ENCODE measurements at regions not wholly inside any gene's neighbourhood (a gene's known extent, or its start where the extent isn't known, plus 50 kb on each side); places are given as distances from the start of the nearest gene placed in this dataset.

DNA sequence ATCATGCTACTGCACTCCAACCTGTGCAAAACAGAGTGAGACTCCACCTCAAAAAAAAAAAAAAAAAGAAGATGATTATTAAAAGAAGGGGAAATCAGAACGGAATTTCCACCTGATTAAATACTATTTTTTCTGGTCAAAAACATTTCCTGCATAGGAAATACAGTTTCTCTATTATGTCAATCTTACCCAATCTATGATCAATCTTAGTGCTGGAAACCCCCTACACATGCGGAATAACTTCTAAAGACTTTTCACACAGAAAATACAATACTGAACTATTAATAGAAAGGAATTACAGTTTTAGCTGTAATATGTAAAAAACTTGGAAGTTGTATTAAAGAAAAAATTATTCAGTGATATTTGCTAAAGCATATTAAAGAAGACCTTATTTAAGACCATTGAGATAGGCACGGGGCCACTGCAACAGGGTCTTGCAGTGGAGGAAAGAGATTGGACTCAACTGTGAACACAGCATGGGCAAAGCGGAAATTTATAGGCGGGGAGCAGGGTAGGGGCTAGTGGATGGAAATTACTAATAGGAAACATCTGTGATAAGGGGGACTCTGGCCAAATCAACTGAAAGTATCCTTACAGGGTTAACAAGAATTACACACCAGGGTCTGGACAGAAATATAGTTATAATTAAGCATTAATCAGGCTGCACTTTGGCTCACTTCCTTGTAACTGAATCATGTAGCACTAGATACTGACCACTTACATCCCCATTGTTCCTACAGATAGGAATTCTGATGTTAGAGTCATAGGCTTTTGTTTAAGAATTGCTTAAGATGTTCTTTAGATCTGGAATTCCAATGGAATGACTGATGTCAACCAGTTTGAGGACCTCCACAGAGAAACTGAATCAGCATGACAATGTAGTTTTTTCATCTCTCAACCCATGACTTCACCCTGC lies 411.5 kb upstream of the DDI1 start:
- peaks cover 1 to 5% (median 5%) of the 10 kb centered on the region in 3 donors for H3K4me1 Mint-ChIP-seq
- H3K36me3 Mint-ChIP-seq: no peaks in the 10 kb centered on the region
- no peaks in the 10 kb centered on the region for H3K9me3 Mint-ChIP-seq
- H3K27ac Mint-ChIP-seq: no peak overlapping the region
- peaks cover 1% of the 10 kb centered on the region for H3K27me3 Mint-ChIP-seq
- no peak overlapping the region for H3K4me3 Mint-ChIP-seq

DNA sequence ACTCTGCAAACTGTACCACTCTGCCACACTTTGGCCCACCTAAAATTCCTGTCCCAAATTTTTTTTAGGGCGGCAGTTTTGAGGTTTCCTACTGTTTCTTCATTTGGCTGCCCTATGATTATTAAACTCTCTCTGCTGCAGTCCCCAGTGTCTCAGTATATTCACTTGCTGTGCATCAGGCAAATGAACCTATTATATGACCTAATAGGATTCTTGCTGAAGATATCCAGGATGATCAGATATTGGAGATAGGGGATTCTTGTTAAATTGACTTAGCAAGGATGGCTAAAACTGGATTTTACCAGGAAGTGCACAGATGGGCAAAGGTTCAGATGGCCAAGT lies 410.8 kb upstream of the DDI1 start:
- Mint-ChIP-seq H3K27me3 (peaks cover 1% of the 10 kb centered on the region), H3K4me3 (no peak overlapping the region), H3K36me3 (no peaks in the 10 kb centered on the region), H3K27ac (peak overlapping the region in 1 of 3 donors; percentile 14), H3K9me3 (no peaks in the 10 kb centered on the region), H3K4me1 (peaks cover 1 to 5% (median 4%) of the 10 kb centered on the region in 3 donors)

DNA sequence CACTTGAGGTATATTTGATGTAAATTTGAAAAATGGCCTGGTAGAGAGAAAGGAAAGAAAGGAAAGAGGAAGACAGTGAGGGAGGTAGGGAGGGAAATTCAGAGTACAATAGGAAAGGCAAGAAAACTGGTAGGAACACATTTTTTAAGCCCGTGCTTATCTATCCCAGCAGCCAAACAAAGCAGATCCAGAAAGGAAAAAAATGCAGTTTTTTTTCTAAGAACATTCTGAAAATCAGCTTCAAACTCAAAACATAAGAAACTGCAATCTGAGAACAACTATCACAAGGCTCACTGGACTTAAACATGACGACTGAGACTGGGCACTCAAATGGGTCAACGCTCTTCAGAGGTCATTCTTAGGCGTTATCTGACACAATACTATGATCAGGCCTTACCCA lies 408.3 kb upstream of the DDI1 start:
- H3K9me3 Mint-ChIP-seq: no peaks in the 10 kb centered on the region
- peaks cover 1 to 5% (median 4%) of the 10 kb centered on the region in 3 donors for H3K4me1 Mint-ChIP-seq
- H3K36me3 Mint-ChIP-seq: no peaks in the 10 kb centered on the region
- H3K27me3 Mint-ChIP-seq: peaks cover 1% of the 10 kb centered on the region
- H3K4me3 Mint-ChIP-seq: no peak overlapping the region
- H3K27ac Mint-ChIP-seq: no peak overlapping the region

DNA sequence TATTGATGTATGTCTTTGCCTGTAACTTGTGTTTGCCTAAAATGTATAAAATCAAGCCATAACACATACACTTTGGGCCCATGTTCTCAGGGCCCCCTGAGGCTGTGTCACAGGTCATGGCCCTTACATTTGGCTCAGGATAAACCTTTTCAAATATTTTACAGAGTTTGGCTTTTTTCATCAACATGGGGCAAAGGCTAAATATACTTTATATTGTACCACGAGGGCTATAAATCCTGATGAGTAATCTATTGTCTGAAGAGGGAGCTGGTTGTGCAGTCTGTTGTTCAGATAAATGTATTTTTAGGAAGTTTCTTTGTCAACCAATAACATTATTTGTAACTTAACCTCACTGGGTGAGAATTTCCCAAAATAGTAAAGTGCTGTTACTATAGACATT lies 404.6 kb upstream of the DDI1 start:
- Mint-ChIP-seq H3K27ac (no peak overlapping the region), H3K36me3 (no peaks in the 10 kb centered on the region), H3K9me3 (no peaks in the 10 kb centered on the region), H3K27me3 (peaks cover 1% of the 10 kb centered on the region), H3K4me1 (peaks cover 0 to 1% (median 0%) of the 10 kb centered on the region in 3 donors), H3K4me3 (no peak overlapping the region)

DNA sequence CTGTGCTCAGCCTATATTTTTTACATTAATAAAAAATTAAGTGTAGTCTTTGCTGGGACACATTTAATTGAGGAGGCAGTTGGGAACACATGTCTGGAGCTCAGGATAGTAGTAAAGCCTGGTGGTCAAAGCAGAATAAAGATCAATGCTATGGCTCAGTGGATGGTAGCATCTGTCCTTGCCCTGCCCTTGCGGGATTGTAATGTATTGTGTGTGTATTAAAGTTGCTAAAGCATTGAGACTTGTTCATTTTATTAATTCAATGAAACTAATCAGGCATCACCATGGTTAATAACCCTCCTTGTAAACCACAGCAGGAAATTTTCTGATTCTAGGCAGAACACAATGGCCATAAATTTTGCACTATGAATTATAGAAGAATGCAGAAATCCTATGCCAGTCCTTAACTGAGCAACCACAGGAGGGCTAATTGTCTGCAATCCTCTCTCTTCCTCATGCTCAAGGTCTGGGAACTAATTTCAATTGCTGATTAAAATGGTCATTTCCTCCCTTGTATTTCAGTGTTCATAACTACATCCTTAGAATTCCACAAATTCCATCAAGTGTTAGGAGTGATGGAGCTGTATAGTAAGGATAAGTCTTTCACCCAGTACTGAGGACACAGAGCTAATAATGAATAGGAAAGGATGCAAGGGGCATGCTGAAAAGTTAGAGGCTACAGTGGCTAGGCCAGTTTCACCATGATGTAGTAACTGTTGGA lies 403.2 kb upstream of the DDI1 start:
- Mint-ChIP-seq H3K4me1 (no peaks in the 10 kb centered on the region), H3K27me3 (no peaks in the 10 kb centered on the region), H3K9me3 (no peaks in the 10 kb centered on the region), H3K4me3 (no peak overlapping the region), H3K36me3 (no peaks in the 10 kb centered on the region), H3K27ac (no peak overlapping the region)

DNA sequence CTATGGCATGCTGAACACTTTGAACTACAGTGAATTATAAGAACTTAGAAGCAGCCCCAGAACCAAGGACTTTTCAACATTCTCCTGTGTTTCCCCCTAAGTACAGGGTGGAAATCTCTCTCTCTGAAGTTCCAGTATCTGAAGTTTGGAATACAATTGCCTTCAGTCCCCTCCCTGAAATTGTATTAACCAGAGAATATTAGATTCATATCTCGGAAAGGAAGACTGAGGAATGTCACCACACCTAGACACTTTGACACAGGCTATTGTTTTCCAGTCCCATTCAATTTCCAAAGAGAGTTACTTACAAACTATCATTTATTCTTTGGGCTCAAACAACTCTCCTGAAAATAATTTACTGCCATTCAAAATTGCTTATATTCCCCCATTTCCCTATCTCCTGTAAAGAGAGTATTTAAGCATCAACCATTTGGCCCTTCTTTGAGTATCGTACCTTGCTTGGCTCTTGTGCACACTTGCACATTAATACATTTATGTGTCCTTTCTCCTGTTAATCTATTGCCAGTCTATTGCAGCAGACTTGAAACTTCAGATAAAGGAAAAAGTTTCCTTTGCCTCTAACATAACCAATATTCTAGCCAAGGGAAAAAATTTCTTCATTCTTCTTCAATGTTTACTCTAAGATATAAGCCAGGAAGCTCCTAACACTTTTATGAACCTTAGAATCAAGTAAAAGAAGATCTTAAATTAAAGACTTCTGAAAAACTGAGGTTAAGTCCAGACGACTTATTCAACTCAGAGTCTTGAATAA lies 402.4 kb upstream of the DDI1 start:
- H3K27me3 Mint-ChIP-seq: no peaks in the 10 kb centered on the region
- H3K36me3 Mint-ChIP-seq: no peaks in the 10 kb centered on the region
- H3K4me1 Mint-ChIP-seq: no peaks in the 10 kb centered on the region
- H3K9me3 Mint-ChIP-seq: no peaks in the 10 kb centered on the region
- no peak overlapping the region for H3K4me3 Mint-ChIP-seq
- no peak overlapping the region for H3K27ac Mint-ChIP-seq

DNA sequence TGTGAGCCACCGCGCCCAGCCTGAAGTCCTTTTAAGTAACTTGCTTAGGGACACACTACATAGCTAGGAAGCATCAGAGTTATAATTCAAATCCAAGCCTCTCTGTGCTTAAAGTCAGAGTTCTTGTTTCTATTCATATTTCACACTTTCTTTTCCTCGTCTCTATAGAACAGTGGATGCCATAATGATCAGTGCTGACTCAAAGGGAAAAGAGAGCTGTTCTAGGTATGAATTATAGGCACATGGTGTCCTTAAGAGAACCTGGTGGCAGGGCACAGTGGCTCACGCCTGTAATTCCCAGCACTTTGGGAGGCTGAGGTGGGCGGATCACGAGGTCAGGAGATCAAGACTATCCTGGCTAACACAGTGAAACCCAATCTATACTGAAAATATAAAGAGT lies 400.2 kb upstream of the DDI1 start:
- Mint-ChIP-seq H3K27ac (no peak overlapping the region), H3K4me1 (no peaks in the 10 kb centered on the region), H3K4me3 (no peak overlapping the region), H3K27me3 (no peaks in the 10 kb centered on the region), H3K36me3 (no peaks in the 10 kb centered on the region), H3K9me3 (no peaks in the 10 kb centered on the region)

DNA sequence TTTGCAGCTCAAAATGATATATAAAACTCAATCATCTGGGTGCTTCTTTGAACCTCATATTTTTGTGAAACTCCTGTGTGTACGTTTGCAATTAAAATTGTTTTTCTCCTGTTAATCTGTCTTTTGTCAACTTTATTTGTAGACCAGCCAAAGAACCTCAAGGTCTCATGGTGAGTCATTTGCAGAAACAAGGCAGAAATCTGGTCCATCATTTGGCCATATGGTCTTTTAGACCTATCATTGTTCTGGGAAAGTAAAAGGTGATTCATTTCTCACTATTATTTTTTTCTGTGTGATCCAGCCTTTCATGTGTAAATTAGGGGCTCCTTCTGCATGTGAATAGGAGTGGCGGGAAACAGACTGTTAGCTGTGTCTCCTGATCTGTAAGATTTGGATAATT lies 399.1 kb upstream of the DDI1 start:
- H3K27me3 Mint-ChIP-seq: peaks cover 2% of the 10 kb centered on the region
- H3K9me3 Mint-ChIP-seq: no peaks in the 10 kb centered on the region
- no peaks in the 10 kb centered on the region for H3K36me3 Mint-ChIP-seq
- H3K4me1 Mint-ChIP-seq: no peaks in the 10 kb centered on the region
- H3K27ac Mint-ChIP-seq: no peak overlapping the region
- H3K4me3 Mint-ChIP-seq: no peak overlapping the region

DNA sequence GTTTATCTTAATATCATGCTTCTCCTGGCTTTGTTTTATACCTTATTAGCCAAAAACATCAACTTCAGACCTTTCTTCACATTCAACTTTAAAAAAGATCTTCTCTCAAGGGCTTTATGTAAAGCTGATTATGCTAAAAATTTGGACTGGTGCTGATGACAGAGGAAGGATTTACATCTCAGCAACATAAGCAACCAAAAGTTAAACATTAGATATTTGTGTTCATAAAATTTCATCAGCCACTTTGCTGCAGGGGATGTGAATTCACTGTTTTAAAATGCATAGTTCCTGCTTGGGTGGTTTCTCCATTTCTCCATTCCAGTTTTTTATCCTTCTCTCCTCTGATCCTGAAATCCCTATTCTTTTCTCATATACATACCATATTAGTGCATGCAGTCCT lies 398.6 kb upstream of the DDI1 start:
- Mint-ChIP-seq H3K9me3 (no peaks in the 10 kb centered on the region), H3K4me3 (no peak overlapping the region), H3K27ac (no peak overlapping the region), H3K36me3 (no peaks in the 10 kb centered on the region), H3K4me1 (no peaks in the 10 kb centered on the region), H3K27me3 (peaks cover 2% of the 10 kb centered on the region)

DNA sequence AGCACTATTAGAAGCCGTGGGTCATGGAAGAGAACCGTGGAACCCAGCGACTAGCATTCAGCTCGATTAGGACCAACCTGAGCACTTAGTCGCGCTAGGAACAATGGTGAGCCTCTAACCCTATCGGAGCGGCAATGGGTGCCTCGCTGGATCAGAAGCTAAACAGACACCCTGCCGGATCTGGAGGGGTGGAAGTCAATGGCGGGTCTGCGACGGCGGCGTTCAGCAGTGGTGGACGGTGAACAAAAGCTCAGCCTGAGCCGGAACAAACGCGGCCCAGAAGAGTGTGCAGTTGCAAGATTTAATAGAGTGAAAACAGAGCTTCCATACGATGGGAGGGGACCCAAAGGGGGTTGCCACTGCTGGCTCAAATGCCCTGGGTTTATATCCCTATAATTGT lies 391.8 kb upstream of the DDI1 start:
- peaks cover 0 to 4% (median 0%) of the 10 kb centered on the region in 3 donors for H3K9me3 Mint-ChIP-seq
- H3K27me3 Mint-ChIP-seq: peaks cover 2% of the 10 kb centered on the region
- no peak overlapping the region for H3K4me3 Mint-ChIP-seq
- no peak overlapping the region for H3K27ac Mint-ChIP-seq
- peaks cover 11 to 20% (median 13%) of the 10 kb centered on the region in 3 donors for H3K4me1 Mint-ChIP-seq
- no peaks in the 10 kb centered on the region for H3K36me3 Mint-ChIP-seq

DNA sequence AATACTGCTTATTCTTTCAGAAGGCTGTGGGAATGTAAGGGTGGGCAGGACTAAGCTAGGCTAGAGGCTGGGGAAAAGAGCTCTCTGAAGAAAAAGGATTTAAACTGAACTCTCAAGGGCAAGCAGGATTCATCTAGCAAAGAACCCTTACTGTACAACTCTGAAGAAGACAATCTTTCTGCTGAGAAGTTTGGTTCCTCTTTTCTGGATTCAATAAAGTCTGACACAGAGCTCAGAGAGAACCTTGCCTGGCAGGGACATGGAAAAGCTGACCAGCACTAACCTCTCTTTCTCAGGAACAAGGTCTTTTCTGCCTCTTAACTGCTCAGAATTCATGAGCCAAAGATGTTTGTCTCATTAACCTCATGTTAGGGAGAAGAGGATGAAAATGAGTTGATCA lies 388.4 kb upstream of the DDI1 start:
- peak overlapping the region in 1 of 4 donors; percentile 70 for H3K4me3 Mint-ChIP-seq
- H3K4me1 Mint-ChIP-seq: peaks cover 24 to 30% (median 24%) of the 10 kb centered on the region in 3 donors
- peaks cover 4 to 9% (median 7%) of the 10 kb centered on the region in 3 donors for H3K9me3 Mint-ChIP-seq
- H3K27me3 Mint-ChIP-seq: no peaks in the 10 kb centered on the region
- H3K27ac Mint-ChIP-seq: peak overlapping the region in 1 of 3 donors; percentile 18
- H3K36me3 Mint-ChIP-seq: peaks cover 1% of the 10 kb centered on the region

DNA sequence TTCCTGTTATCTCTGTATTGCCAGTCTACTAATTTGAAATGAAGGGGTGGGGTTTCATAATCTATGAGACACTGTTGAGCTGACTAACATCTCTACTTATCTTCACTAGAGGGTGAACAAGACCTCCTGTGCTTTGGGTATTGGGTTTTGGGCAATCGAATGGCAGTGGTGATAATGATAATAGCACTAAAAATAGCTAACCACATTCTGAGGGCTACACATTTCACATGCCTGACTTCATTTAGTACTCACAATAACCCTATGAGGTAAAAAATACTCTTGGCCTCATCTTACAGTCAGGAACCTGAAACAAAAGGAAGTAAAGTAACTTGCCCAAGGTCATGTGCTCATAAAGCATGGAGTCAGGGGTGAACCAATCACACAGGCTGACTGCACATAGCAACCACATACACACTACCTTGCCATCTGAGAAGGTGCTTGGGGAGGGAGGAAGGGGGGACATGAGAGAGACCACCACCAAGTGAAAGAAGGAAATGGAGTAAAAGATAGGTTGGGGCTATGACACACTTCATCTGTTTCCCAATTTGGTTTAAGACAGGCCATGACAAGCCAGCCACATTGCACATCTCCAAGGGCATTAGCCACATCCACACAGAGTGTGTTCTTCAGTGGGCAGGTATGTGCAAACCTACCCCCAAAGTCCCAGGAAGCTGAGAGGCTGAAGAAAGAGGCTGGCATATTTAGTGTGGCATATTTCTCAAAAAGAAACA lies 387.6 kb upstream of the DDI1 start:
- Mint-ChIP-seq H3K27me3 (no peaks in the 10 kb centered on the region), H3K36me3 (peaks cover 1% of the 10 kb centered on the region), H3K4me3 (peak overlapping the region in 2 of 4 donors; percentile 63 to 68), H3K27ac (peak overlapping the region in 1 of 3 donors; percentile 18), H3K4me1 (peaks cover 24 to 30% (median 24%) of the 10 kb centered on the region in 3 donors), H3K9me3 (peaks cover 4 to 9% (median 7%) of the 10 kb centered on the region in 3 donors)

DNA sequence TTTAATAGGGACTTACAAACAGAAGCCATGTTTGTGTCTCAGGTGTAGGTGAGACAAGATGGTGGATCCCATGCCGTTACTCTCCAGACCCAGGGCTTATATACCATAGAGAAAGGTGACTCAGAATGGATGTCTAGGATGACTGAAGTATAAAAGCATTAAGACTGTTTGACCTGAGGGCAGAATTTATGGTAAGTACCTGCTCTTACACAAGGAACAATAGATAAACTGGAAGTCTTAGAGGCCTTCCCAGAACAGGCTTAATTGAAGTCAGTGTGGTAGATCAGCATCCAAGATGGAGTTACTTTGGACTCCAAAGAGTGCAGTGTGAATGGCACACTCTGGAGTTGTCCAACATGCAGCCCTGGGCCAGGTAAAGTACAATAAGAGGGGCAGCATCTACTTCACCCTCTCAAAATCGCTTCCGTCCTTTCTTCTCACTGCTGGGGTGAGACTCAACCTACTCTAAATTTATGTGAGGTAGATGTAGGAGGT lies 387.0 kb upstream of the DDI1 start:
- H3K9me3 Mint-ChIP-seq: peaks cover 4 to 9% (median 7%) of the 10 kb centered on the region in 3 donors
- H3K36me3 Mint-ChIP-seq: peaks cover 1% of the 10 kb centered on the region
- H3K27ac Mint-ChIP-seq: no peak overlapping the region
- H3K4me3 Mint-ChIP-seq: no peak overlapping the region
- H3K4me1 Mint-ChIP-seq: peaks cover 24 to 30% (median 24%) of the 10 kb centered on the region in 3 donors
- H3K27me3 Mint-ChIP-seq: no peaks in the 10 kb centered on the region

DNA sequence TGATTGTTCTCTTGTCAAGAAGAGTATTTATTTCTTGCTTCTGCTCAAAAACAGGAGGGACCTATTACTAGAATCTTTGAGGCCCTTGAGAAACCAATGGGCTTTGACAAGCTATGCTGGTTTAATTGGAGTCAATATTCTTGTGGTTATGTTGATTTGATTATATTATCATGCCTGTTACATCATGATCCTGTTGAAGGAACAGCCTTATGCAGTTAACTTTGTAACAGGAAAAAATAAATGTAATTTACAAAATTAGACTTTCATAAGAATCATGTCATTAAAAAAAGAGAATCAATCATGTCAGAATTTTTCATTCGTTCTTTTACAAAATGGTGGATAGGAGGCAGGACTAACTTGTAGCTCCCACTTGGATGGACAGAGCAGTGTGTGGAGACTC lies 386.1 kb upstream of the DDI1 start:
- Mint-ChIP-seq H3K27me3 (no peaks in the 10 kb centered on the region), H3K27ac (no peak overlapping the region), H3K36me3 (peaks cover 1% of the 10 kb centered on the region), H3K4me3 (no peak overlapping the region), H3K4me1 (peaks cover 24 to 30% (median 24%) of the 10 kb centered on the region in 3 donors), H3K9me3 (peaks cover 4 to 9% (median 7%) of the 10 kb centered on the region in 3 donors)
